ENCODE measurements at regions not wholly inside any gene's neighbourhood (a gene's known extent, or its start where the extent isn't known, plus 50 kb on each side); places are given as distances from the start of the nearest gene placed in this dataset.

DNA sequence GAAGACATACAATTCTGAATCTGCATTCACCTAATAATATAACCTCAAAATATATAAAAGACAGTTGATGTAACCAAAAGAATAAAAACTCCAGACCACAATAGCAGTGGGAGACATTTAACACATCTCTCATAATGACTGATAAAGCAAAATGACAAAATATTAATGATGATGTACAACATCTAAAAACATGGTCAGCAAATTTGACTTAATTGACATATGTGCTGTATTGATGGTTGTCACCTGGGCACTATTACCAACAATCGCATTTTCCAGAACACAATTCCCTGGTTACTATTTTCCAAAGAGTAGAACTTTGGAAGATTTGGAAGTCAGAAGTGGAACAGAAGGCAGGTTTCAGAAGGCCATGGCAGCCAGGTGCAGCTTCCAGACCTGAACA is 899.5 kb upstream of the CELF2 start:
- Histone ChIP-seq H2AFZ (ENCODE audit: low read depth, low read length, severe bottlenecking) (no peak overlapping the region), H3K27ac (ENCODE audit: low read depth, low read length) (no peak overlapping the region), H3K9me2 (replicated peaks; ENCODE audit: insufficient read depth, low read length) (no peaks in the 10 kb centered on the region), H4K20me1 (ENCODE audit: low read depth, low read length) (no peaks in the 10 kb centered on the region), H3K9ac (ENCODE audit: low read length) (no peak overlapping the region), H3K79me2 (ENCODE audit: insufficient read depth, low read length) (no peaks in the 10 kb centered on the region), H3K9me3 (ENCODE audit: insufficient read depth, low read length) (no peaks in the 10 kb centered on the region; the same call in 1 of the 2 replicates), H3K27me3 (ENCODE audit: low read length) (no peaks in the 10 kb centered on the region), H3K36me3 (ENCODE audit: low read length) (no peaks in the 10 kb centered on the region), H3F3A (ENCODE audit: insufficient read depth) (no peaks in the 10 kb centered on the region), H3K4me2 (ENCODE audit: low read depth, low read length, poor library complexity, severe bottlenecking) (no peak overlapping the region), H3K4me3 (ENCODE audit: insufficient read depth, low read length, poor library complexity, severe bottlenecking) (no peak overlapping the region)
- TF ChIP-seq EZH2phosphoT487 (conservative IDR thresholded peaks at IDR 0.05; ENCODE audit: low read length) = no peak

DNA sequence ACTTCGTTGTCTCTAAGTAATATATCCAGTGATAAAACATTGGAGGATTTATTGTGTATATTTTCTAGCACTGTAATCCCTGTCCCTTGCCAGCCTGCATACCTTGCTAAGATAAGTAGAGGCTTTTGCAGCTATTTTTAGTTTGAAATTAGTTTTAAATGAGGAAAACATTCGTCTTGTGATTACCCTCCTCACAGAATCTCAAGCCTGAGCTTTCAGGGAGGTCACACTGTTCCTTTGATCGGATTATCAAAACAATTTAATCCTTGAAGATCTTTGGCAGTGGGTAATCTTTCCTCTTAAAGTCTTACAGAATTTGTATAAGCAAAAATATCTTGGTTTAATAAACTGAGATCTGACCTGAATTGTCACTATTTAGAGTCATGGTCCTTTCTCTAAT is 897.0 kb upstream of the CELF2 start:
- H3K9ac ChIP-seq (ENCODE audit: low read length) = no peak overlapping the region
- no peaks in the 10 kb centered on the region; the same call in 1 of the 2 replicates for H3K9me3 ChIP-seq (ENCODE audit: insufficient read depth, low read length)
- TF ChIP-seq EZH2phosphoT487 (conservative IDR thresholded peaks at IDR 0.05; ENCODE audit: low read length) = no peak
- TF ChIP-seq, protein P1, sequence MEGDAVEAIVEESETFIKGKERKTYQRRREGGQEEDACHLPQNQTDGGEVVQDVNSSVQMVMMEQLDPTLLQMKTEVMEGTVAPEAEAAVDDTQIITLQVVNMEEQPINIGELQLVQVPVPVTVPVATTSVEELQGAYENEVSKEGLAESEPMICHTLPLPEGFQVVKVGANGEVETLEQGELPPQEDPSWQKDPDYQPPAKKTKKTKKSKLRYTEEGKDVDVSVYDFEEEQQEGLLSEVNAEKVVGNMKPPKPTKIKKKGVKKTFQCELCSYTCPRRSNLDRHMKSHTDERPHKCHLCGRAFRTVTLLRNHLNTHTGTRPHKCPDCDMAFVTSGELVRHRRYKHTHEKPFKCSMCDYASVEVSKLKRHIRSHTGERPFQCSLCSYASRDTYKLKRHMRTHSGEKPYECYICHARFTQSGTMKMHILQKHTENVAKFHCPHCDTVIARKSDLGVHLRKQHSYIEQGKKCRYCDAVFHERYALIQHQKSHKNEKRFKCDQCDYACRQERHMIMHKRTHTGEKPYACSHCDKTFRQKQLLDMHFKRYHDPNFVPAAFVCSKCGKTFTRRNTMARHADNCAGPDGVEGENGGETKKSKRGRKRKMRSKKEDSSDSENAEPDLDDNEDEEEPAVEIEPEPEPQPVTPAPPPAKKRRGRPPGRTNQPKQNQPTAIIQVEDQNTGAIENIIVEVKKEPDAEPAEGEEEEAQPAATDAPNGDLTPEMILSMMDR (IDR thresholded peaks at IDR 0.05; ENCODE audit: insufficient read depth, low read length, poor library complexity, severe bottlenecking) = no peak

GRCh38 chr10:10125676-10126075 is 892.0 kb upstream of the CELF2 start:
- H3K27ac ChIP-seq (ENCODE audit: low read depth, low read length) = no peak overlapping the region
- H3K79me2 ChIP-seq (ENCODE audit: insufficient read depth, low read length) = no peaks in the 10 kb centered on the region
- H4K20me1 ChIP-seq (ENCODE audit: low read depth, low read length) = no peaks in the 10 kb centered on the region
- no peaks in the 10 kb centered on the region for H3K9me2 ChIP-seq (replicated peaks; ENCODE audit: insufficient read depth, low read length)
- no peak overlapping the region for H2AFZ ChIP-seq (ENCODE audit: low read depth, low read length, severe bottlenecking)
- TF ChIP-seq, protein P1 (IDR thresholded peaks at IDR 0.05; ENCODE audit: insufficient read depth, low read length, poor library complexity, severe bottlenecking) = no peak
- H3K4me2 ChIP-seq (ENCODE audit: low read depth, low read length, poor library complexity, severe bottlenecking) = no peak overlapping the region
- no peak overlapping the region for H3K9ac ChIP-seq (ENCODE audit: low read length)
- H3F3A ChIP-seq (ENCODE audit: insufficient read depth) = no peaks in the 10 kb centered on the region
- H3K27me3 ChIP-seq (ENCODE audit: low read length) = no peaks in the 10 kb centered on the region
- H3K36me3 ChIP-seq (ENCODE audit: low read length) = no peaks in the 10 kb centered on the region
- H3K9me3 ChIP-seq (ENCODE audit: insufficient read depth, low read length) = no peaks in the 10 kb centered on the region
- H3K4me3 ChIP-seq (ENCODE audit: insufficient read depth, low read length, poor library complexity, severe bottlenecking) = no peak overlapping the region

More for the DNA sequence above, 897.0 kb upstream of the CELF2 start:
- no peak overlapping the region for H3K27ac ChIP-seq (ENCODE audit: low read depth, low read length)
- H3F3A ChIP-seq (ENCODE audit: insufficient read depth) = no peaks in the 10 kb centered on the region
- H3K4me2 ChIP-seq (ENCODE audit: low read depth, low read length, poor library complexity, severe bottlenecking) = no peak overlapping the region
- no peaks in the 10 kb centered on the region for H3K27me3 ChIP-seq (ENCODE audit: low read length)
- no peaks in the 10 kb centered on the region for H3K9me2 ChIP-seq (replicated peaks; ENCODE audit: insufficient read depth, low read length)
- no peaks in the 10 kb centered on the region for H3K79me2 ChIP-seq (ENCODE audit: insufficient read depth, low read length)
- H3K4me3 ChIP-seq (ENCODE audit: insufficient read depth, low read length, poor library complexity, severe bottlenecking) = no peak overlapping the region
- H4K20me1 ChIP-seq (ENCODE audit: low read depth, low read length) = no peaks in the 10 kb centered on the region
- H3K36me3 ChIP-seq (ENCODE audit: low read length) = no peaks in the 10 kb centered on the region
- H2AFZ ChIP-seq (ENCODE audit: low read depth, low read length, severe bottlenecking) = no peak overlapping the region

- H3K4me2 ChIP-seq (ENCODE audit: low read depth, low read length, poor library complexity, severe bottlenecking) = no peak overlapping the region
- no peak for TF ChIP-seq EZH2phosphoT487 (conservative IDR thresholded peaks at IDR 0.05; ENCODE audit: low read length)
- TF ChIP-seq, protein P1 (IDR thresholded peaks at IDR 0.05; ENCODE audit: insufficient read depth, low read length, poor library complexity, severe bottlenecking) = no peak
- no peaks in the 10 kb centered on the region for H3K27me3 ChIP-seq (ENCODE audit: low read length)
- no peaks in the 10 kb centered on the region for H3F3A ChIP-seq (ENCODE audit: insufficient read depth)
- no peak overlapping the region for H2AFZ ChIP-seq (ENCODE audit: low read depth, low read length, severe bottlenecking)
- H3K79me2 ChIP-seq (ENCODE audit: insufficient read depth, low read length) = no peaks in the 10 kb centered on the region
- H3K27ac ChIP-seq (ENCODE audit: low read depth, low read length) = no peak overlapping the region
- no peak overlapping the region for H3K4me3 ChIP-seq (ENCODE audit: insufficient read depth, low read length, poor library complexity, severe bottlenecking)
- H3K36me3 ChIP-seq (ENCODE audit: low read length) = no peaks in the 10 kb centered on the region
- no peak overlapping the region for H3K9ac ChIP-seq (ENCODE audit: low read length)
- no peaks in the 10 kb centered on the region for H3K9me3 ChIP-seq (ENCODE audit: insufficient read depth, low read length)
- H4K20me1 ChIP-seq (ENCODE audit: low read depth, low read length) = no peaks in the 10 kb centered on the region
- H3K9me2 ChIP-seq (replicated peaks; ENCODE audit: insufficient read depth, low read length) = 0 out of 2 replicates have a peak, but pooled peaks cover 5% of the 10 kb centered on the region
These were observed 891.5 kb upstream of the CELF2 start for GRCh38 chr10:10126218-10126617.
